Caki2 (cell line): ENCODE measurements at regions not wholly inside any gene's neighbourhood (a gene's known extent, or its start where the extent isn't known, plus 50 kb on each side); places are given as distances from the start of the nearest gene placed in this dataset.

Experiments
- DNase-seq: peaks from one replicate; pipeline ENCODE4 v3.0.0-alpha.2; 2015; ENCODE audit warnings: low read depth
- in situ Hi-C: cut with HindIII; loops from 2 replicates; pipeline ENCODE4 v1.10.0; 2016; ENCODE audit warnings: low sequenced_read_pairs, low pct_unique_long_range_greater_than_20kb, mixed read lengths

- in situ Hi-C loops = no loop called here
- DNase-seq = no peak
These were observed 176.2 kb upstream of the SHH start for GRCh38 chr7:155988416-155988815.

- in situ Hi-C loops = no loop called here
- no peak for DNase-seq
These were observed 175.5 kb upstream of the SHH start for GRCh38 chr7:155987681-155988235.

GRCh38 chr7:155986497-155987160 lies 174.4 kb upstream of the SHH start:
- no peak for DNase-seq
- in situ Hi-C loops = no loop called here

- in situ Hi-C loops = no loop called here
These were observed 173.4 kb upstream of the SHH start for GRCh38 chr7:155985518-155986250.

GRCh38 chr7:155984609-155985405 lies 172.5 kb upstream of the SHH start:
- in situ Hi-C loops = no loop called here
- DNase-seq = no peak

More at GRCh38 chr7:155985518-155986250, 173.4 kb upstream of the SHH start:
- no peak for DNase-seq

- in situ Hi-C loops = no loop called here
- no peak for DNase-seq
These were observed 171.8 kb upstream of the SHH start for GRCh38 chr7:155984028-155984580.

- in situ Hi-C loops = no loop called here
These were observed 171.0 kb upstream of the SHH start for GRCh38 chr7:155983176-155983815.

GRCh38 chr7:155981703-155982102 lies 169.4 kb upstream of the SHH start:
- in situ Hi-C loops = no loop called here
- no peak for DNase-seq

More at GRCh38 chr7:155983176-155983815, 171.0 kb upstream of the SHH start:
- no peak for DNase-seq

- DNase-seq = no peak
- in situ Hi-C loops = no loop called here
These were observed 168.6 kb upstream of the SHH start for GRCh38 chr7:155980841-155981240.

GRCh38 chr7:155979994-155980393 lies 167.7 kb upstream of the SHH start:
- in situ Hi-C loops = no loop called here
- DNase-seq = no peak

GRCh38 chr7:155979566-155979965 lies 167.3 kb upstream of the SHH start:
- in situ Hi-C loops = no loop called here

GRCh38 chr7:155975490-155975889 lies 163.2 kb upstream of the SHH start:
- DNase-seq = no peak
- in situ Hi-C loops = no loop called here

More at GRCh38 chr7:155979566-155979965, 167.3 kb upstream of the SHH start:
- no peak for DNase-seq

GRCh38 chr7:155974186-155974897 lies 162.1 kb upstream of the SHH start:
- in situ Hi-C loops = no loop called here
- DNase-seq = no peak

GRCh38 chr7:155973451-155973997 lies 161.3 kb upstream of the SHH start:
- DNase-seq = no peak
- in situ Hi-C loops = no loop called here

- in situ Hi-C loops = no loop called here
- no peak for DNase-seq
These were observed 160.6 kb upstream of the SHH start for GRCh38 chr7:155972651-155973390.

- in situ Hi-C loops = no loop called here
- DNase-seq = no peak
These were observed 160.0 kb upstream of the SHH start for GRCh38 chr7:155972247-155972646.
